SKM-1 (cell line): ENCODE measurements at regions not wholly inside any gene's neighbourhood (a gene's known extent, or its start where the extent isn't known, plus 50 kb on each side); places are given as distances from the start of the nearest gene placed in this dataset.
A peak's percentile ranks its signal among the peaks of the same experiment; 100 is the strongest.

Experiments
- DNase-seq: peaks from one replicate; lab custom pipeline; 2025; ENCODE audit not compliant: unreplicated experiment; lab: John Stamatoyannopoulos, UW

DNA sequence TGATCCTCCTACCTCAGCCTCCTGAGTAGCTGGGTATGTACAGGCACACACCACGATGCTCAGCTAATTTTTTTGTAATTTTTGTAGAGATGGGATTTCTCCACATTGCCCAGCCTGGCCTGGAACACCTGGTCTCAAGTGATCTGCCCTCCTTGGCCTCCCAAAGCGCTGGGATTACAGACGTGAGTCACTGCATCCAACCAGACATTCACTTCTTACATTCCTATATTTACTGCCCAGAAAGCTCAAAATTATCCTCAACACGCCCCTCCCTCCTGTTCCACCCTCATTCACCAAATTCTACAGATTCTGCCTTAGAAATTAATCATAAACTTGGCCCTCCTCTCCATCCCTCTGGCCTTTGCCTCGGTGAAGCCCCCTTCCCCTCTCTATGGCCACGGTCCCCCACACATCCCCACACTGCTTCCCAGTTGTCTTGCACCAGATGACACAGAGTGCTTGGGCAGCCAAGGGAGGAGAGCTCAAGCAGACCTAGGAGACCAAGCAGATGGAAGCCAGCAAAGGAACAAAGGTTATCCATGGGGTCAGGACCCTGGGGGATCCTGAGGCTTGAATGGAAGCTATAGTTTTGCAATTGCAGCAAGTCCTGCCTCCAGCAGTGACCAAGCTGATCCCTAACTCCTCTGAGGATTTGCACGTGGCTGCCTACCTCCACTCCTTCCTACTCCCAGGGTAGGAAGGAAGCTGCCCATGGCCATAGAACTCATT lies 213.2 kb upstream of the FOXN3 start:
- DNase-seq, result no peak

DNA sequence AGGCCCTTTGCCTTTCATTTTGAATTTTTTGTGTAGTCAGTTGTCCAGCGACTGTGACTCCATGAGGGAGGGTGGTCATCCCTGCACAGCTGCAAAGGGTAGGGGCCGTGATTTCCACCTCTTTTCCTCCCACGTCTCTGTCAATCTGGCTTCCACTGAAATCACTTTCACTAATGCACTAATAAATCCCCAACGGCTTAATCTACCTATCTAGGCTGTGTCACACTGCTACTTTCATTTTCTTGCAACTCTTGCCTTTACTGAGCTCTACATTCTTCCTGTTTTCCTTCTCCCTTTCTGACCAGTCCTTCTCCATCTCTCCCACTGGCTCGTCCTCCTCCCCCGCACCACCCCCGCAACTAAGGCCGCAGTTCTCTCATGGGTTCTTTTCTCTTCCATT lies 212.3 kb upstream of the FOXN3 start:
- DNase-seq, result no peak

GRCh38 chr14:89628521-89628920 lies 211.5 kb upstream of the FOXN3 start:
- DNase-seq, result no peak

DNA sequence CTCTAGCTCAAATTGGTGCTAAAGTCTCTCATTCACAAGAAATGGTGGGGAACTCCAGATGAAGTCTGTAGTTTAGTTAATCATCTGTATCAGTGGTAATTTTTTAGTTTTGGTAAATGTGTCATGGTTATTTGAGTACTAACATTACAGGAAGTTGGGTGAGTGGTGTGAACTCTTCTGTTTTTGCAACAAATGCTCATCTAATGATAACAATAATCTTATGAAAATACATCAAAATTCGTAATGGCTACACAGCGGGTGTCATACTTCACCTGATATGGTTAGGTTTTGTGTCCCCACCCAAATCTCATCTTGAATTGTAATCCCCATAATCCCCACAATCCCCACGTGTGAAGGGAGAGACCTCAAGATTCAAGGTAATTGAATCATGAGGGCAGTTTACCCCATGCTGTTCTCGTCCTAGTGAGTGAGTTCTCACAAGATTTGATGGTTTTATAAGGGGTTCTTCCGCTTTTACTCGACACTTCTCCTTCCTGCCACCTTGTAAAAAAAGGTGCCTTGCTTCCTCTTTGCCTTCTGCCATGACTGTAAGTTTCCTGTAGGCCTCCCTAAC lies 209.3 kb upstream of the FOXN3 start:
- no peak for DNase-seq

GRCh38 chr14:89625731-89626232 lies 208.7 kb upstream of the FOXN3 start:
- DNase-seq, result no peak

DNA sequence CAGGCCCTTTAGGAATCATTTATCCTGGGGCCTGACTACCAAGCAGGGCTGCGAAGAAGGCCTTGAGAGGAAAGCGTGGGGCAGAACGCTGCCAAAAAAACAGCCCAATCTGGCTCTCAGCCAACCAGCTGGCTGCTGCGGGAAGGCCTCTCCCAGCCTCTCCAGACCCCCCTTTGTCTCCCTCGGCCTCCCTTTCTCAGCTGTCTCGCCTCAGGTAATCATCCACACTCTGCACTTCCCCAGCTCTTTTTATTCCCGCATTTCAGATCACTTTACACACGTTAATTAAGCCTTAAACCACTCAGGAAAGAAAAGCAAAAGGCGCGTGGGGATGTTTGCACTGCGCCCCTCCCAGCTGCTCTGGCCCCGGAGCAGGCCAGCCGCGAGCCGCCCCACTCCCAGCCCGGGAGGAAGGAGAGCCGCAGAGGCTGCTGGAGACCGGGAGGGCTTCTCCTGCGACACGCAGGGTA lies 208.2 kb upstream of the FOXN3 start:
- DNase-seq, result no peak

DNA sequence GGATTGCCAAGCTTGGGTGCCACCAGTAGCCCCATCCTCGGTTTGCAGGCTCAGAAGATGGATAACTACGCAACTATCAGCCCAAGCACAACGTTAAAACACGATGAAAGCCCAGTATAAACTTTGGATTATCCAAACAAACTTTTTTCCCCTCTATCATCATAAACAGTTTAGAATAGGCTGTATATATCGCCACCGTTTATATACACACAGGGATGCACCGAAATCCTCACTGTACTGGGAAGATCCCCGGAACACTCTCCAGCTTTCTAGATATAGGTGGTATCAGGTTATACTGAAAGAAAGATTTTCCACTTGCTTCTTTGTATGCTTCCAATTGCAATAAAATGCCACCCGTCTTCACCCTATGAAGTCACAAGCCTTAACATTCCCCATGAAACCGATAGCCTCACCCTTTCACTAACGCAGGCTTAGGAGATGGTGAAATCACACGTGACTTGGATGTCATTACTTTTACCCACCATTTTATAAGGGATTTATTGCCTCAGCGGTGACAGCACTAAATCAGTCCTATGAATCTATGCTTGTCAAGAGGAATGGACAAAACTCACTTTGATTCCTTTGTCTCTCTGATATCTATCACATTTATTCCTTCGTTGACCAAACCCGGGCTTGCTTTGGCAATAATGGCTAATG lies 207.6 kb upstream of the FOXN3 start:
- no peak for DNase-seq

DNA sequence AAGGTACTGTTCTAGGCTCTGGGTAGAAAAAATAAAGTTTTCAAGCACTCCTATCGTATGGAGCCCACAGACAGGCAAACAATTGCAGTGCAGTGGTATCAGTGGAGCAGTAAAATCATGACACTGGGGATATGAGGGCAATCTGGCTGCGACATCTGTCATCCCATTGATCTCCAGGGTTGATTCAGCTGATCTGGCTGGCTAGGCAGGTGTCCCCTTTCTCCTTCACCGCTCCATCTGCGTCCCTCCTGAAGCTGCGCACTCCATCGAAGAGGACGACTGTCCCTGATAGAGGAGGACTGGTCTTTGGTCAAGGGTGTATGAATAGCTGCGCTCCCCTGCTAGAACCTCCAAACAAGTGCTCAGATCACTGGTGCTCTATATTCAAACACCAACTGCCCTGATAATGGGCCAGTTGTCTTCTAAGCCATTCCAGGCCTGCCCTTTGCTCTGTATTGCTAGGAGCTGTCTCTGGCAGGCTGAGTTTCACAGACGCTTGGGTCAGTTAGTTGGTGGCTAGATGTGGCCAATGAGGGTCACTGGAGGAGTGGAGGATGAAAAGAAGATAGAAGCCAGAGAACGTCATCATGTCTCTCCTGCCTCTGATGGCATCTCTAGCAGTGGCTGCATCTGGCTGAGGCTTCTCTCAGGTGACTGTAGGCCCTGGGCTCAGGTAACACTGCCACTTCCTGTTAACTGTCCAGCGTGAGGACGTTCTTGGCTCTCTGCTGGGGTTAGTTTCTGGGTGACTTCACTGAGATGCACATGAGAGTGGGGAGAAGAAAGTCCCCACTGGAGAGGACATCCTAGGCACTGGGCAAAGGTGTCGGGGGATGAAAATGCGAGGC lies 205.0 kb upstream of the FOXN3 start:
- DNase-seq, result no peak

- no peak for DNase-seq
Measured at GRCh38 chr14:89621009-89621421, 204.0 kb upstream of the FOXN3 start.

GRCh38 chr14:89620436-89620835 lies 203.4 kb upstream of the FOXN3 start:
- DNase-seq, result no peak

DNA sequence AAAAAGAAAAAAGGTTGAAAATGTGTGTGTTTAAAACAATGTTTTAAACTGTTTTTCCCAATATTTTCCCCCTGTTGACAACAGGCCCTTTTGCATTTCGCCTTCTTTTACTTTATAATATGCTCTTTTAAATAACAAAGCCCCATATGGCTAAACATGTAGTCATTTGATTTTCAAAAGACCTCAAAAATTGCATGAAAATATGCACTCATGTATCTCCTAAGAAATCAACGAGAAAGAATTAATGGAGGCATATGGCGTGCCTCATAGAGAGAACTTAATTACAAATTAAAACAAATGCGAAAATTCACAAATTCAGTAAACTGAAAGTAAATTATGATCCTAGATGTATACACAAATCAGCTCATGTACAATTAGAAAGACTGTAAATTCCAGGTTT lies 202.6 kb upstream of the FOXN3 start:
- no peak for DNase-seq

GRCh38 chr14:89618811-89619551 lies 201.9 kb upstream of the FOXN3 start:
- DNase-seq, result peak; percentile 20

DNA sequence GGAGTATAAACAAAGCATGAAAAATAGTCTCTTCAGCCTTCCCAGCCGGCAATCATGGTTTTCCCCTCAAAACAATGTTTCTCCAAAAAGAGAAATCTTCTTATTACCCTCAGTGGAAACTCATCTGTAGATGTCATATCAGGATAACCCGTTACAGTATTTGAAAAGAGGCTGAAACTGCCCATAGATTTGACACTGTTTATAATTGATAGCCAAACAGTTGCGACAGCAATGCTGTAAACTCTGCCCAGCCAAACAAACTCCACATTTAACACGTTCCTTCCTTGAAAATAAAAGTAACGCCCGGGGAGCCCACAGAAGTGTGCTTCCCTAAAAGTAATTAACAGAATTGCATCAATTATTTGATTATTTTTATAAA lies 201.3 kb upstream of the FOXN3 start:
- no peak for DNase-seq

DNA sequence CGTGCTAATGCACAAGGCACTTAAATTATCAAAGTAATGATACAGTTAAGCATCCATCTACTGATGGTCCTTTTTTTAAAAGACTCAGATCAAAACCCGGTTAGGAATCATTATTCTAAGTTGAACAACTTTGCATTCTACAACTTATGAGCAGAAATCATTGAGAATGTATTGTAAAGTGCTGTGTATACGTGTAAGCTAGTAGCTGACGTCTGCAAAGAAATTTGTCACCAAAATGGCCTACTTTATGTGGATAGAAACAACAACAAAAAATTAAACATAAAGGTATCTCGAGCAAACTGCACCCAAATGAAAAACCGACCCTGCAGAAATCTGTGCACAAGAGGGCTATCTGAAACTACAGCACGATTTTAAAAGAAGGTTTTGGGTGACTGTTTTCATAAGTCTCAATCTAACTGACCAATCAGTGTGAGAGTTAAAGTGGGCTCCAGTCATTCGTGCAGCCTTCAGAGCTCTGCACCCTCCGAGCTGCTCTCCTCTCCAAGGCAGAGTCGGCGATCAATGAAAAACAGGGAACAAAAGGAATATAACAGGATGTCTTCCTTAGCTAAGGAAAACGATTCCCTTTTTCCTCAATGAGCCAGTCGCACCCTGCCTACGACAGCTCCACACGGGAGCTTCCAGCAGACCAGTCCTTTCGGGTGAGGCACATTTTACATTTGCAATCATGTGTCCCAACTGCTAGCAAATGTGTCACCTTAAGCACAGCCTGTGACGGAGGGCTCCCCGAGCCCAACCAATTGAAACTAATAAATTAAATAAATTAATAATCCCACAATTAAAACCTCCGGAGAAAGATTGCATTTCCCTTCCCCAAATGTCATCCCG lies 200.7 kb upstream of the FOXN3 start:
- no peak for DNase-seq

GRCh38 chr14:89616852-89617341 lies 199.9 kb upstream of the FOXN3 start:
- DNase-seq, result no peak

- no peak for DNase-seq
Measured at GRCh38 chr14:89616425-89616824, 199.4 kb upstream of the FOXN3 start.

DNA sequence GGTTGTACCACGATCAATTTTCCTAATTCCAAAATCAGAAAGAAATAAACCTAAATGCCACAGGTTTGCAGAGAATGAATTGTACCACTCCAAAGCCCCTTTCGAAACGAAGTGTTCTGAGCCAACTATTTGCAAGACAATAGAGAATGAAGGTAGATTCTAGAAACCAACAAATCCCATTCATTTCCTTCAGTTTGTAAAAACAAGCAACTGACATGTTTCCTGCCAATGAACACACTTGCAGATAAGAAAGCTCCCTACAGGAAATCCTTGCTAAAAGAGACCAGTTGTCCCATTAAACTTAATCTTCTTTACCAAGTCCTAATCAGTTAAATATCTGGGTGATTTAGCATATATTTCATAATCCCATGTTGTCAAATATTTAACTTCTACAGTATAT lies 198.4 kb upstream of the FOXN3 start:
- no peak for DNase-seq

- DNase-seq, result no peak
Measured at GRCh38 chr14:89614009-89614691, 197.1 kb upstream of the FOXN3 start.
